ENCODE measurements at regions not wholly inside any gene's neighbourhood (a gene's known extent, or its start where the extent isn't known, plus 50 kb on each side); places are given as distances from the start of the nearest gene placed in this dataset.

DNA sequence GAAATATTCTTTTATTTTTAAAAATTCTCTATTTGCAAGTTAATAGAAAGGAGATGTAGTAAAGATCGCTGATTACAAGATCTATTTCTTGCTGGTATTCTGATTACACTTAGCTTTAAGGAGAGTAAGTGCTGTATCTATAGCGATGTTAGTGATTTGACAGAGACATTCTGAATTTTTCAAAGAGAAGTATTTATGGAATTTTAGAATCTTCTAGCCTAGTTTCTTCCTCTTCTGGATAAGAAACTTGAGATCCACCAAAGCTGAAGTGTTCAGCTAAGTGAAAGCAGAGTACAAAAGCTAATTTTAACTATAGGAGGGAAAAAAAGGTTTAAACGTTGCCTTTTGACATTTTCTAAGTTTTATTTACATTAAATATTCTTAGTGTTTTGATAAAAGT lies 72.1 kb upstream of the RARB start:
- H2AFZ ChIP-seq (ENCODE audit: insufficient read depth, low read depth, low read length, poor library complexity, severe bottlenecking) = no peak overlapping the region
- no CpG with 5 or more reads among the region's 3 CpGs for WGBS (ENCODE audit: insufficient coverage)
- no peak overlapping the region for H3K9ac ChIP-seq (ENCODE audit: insufficient read depth, low read length, poor library complexity, severe bottlenecking)
- TF ChIP-seq CTCF (IDR thresholded peaks at IDR 0.05) = no peak
- H3K27ac ChIP-seq (ENCODE audit: low read depth in 1 of 2, low read length in 2 of 2) = no peak overlapping the region
- Mint-ChIP-seq H3K27me3 (ENCODE audit: low read depth in 3 of 3) (peaks cover 0 to 1% (median 0%) of the 10 kb centered on the region in 3 donors), H3K4me1 (no peaks in the 10 kb centered on the region), H3K36me3 (no peaks in the 10 kb centered on the region), H3K9me3 (peaks cover 1 to 11% (median 5%) of the 10 kb centered on the region in 7 donors), H3K27ac (no peak overlapping the region), H3K4me3 (no peak overlapping the region)
- no peaks in the 10 kb centered on the region for H3K27me3 ChIP-seq (ENCODE audit: control insufficient read depth in 2 of 2, insufficient read depth in 2 of 2, low read length in 2 of 2)
- no peak overlapping the region for H3K4me3 ChIP-seq (replicated peaks in 1 of 3; ENCODE audit: low read depth in 2 of 3, low read length in 3 of 3)
- H3K79me2 ChIP-seq (ENCODE audit: insufficient read depth, low read length) = no peaks in the 10 kb centered on the region
- intact Hi-C loops (cut with micrococcal nuclease) = no loop called here
- H3K36me3 ChIP-seq (replicated peaks in 1 of 2; ENCODE audit: control insufficient read depth in 1 of 2, insufficient read depth in 2 of 2, low read length in 2 of 2) = no peaks in the 10 kb centered on the region
- H4K20me1 ChIP-seq (ENCODE audit: insufficient read depth, low read length) = no peaks in the 10 kb centered on the region
- H3K4me2 ChIP-seq (replicated peaks; ENCODE audit: extremely low read depth, low read length, poor library complexity, severe bottlenecking) = no peak overlapping the region
- H3K9me3 ChIP-seq (replicated peaks in 1 of 2; ENCODE audit: control insufficient read depth in 1 of 2, insufficient read depth in 1 of 2, low read length in 2 of 2) = peaks cover 0 to 3% of the 10 kb centered on the region in 2 donors
- DNase-seq = no peak
- H3K4me1 ChIP-seq (ENCODE audit: control insufficient read depth in 1 of 2, insufficient read depth in 2 of 2, low read length in 2 of 2) = no peaks in the 10 kb centered on the region

DNA sequence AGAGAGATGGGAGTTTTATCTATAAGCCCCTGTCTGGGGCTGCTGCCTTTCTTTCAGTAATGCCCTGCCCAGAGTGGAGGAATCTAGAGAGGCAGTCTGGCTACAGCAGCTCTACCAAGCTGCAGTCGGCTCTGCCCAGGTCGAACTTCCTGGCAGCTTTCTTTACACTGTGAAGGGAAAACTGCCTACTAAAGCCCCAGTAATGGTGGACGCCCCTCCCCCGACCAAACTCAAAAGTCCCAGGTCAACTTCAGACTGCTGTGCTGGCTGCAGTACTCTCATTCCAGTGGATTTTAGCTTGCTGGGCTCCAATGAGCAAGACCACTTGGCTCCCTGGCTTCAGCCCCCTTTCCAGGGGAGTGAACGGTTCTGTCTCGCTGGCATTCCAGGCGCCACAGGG lies 65.9 kb upstream of the RARB start:
- no peak overlapping the region for H3K4me3 ChIP-seq (replicated peaks in 1 of 3; ENCODE audit: low read depth in 2 of 3, low read length in 3 of 3)
- H3K27me3 Mint-ChIP-seq (ENCODE audit: low read depth in 3 of 3) = peaks cover 0 to 1% (median 0%) of the 10 kb centered on the region in 3 donors
- H3K79me2 ChIP-seq (ENCODE audit: insufficient read depth, low read length) = no peaks in the 10 kb centered on the region
- no peak overlapping the region for H3K9ac ChIP-seq (ENCODE audit: insufficient read depth, low read length, poor library complexity, severe bottlenecking)
- TF ChIP-seq CTCF (IDR thresholded peaks at IDR 0.05) = no peak
- intact Hi-C loops (cut with micrococcal nuclease) = no loop called here
- no peak for DNase-seq
- H3K27me3 ChIP-seq (ENCODE audit: control insufficient read depth in 2 of 2, insufficient read depth in 2 of 2, low read length in 2 of 2) = no peaks in the 10 kb centered on the region
- peaks cover 5 to 28% (median 8%) of the 10 kb centered on the region in 7 donors for H3K9me3 Mint-ChIP-seq
- no peak overlapping the region for H3K4me2 ChIP-seq (replicated peaks; ENCODE audit: extremely low read depth, low read length, poor library complexity, severe bottlenecking)
- no peak overlapping the region for H3K27ac Mint-ChIP-seq
- H3K36me3 Mint-ChIP-seq = no peaks in the 10 kb centered on the region
- H3K4me1 Mint-ChIP-seq = no peaks in the 10 kb centered on the region
- no peak overlapping the region for H3K4me3 Mint-ChIP-seq
- no peaks in the 10 kb centered on the region for H4K20me1 ChIP-seq (ENCODE audit: insufficient read depth, low read length)
- no peak overlapping the region for H2AFZ ChIP-seq (ENCODE audit: insufficient read depth, low read depth, low read length, poor library complexity, severe bottlenecking)
- no peaks in the 10 kb centered on the region for H3K4me1 ChIP-seq (ENCODE audit: control insufficient read depth in 1 of 2, insufficient read depth in 2 of 2, low read length in 2 of 2)
- 87% methylated on average over 7 of the region's 7 CpGs for WGBS (ENCODE audit: insufficient coverage)
- no peak overlapping the region for H3K27ac ChIP-seq (ENCODE audit: low read depth in 1 of 2, low read length in 2 of 2)
- no peaks in the 10 kb centered on the region for H3K36me3 ChIP-seq (replicated peaks in 1 of 2; ENCODE audit: control insufficient read depth in 1 of 2, insufficient read depth in 2 of 2, low read length in 2 of 2)
- H3K9me3 ChIP-seq (replicated peaks in 1 of 2; ENCODE audit: control insufficient read depth in 1 of 2, insufficient read depth in 1 of 2, low read length in 2 of 2) = peaks cover 5 to 14% of the 10 kb centered on the region in 2 donors

All from CD14-positive monocyte (primary cell).